HG03565 (cell line): ENCODE measurements at regions not wholly inside any gene's neighbourhood (a gene's known extent, or its start where the extent isn't known, plus 50 kb on each side); places are given as distances from the start of the nearest gene placed in this dataset.
"Not testable (repeated sequence)": the region's sequence is repeated elsewhere in the genome, so short reads cannot be mapped to it uniquely, and the experiment has no call there.

Source experiments
- ATAC-seq: cut with Tn5 transposase; IDR thresholded peaks from one replicate; pipeline ENCODE4 v1.9.1; 2021; ENCODE audit warnings: mild to moderate bottlenecking, moderate library complexity; ENCODE audit not compliant: unreplicated experiment

DNA sequence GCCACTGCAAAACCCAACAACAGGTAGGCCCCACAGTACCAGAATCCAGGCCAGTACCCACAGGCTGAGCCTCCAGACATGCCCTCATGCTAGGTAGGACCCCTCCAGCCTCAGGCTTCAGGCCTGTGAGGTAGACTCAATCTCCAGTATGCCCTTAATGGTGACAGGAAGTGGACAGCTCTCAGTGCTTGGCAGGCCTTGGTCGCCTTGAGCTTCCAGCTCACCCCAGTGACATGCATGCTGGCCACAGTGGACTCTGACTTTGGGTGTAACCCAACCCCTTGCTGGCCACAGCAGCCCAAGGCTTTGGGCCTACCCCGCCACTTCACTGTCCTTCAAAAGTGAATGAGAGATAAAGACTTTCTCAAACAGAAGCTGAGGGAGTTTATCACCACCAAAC, 324.2 kb downstream of the ANTXR2 start:
- no peak for ATAC-seq

DNA sequence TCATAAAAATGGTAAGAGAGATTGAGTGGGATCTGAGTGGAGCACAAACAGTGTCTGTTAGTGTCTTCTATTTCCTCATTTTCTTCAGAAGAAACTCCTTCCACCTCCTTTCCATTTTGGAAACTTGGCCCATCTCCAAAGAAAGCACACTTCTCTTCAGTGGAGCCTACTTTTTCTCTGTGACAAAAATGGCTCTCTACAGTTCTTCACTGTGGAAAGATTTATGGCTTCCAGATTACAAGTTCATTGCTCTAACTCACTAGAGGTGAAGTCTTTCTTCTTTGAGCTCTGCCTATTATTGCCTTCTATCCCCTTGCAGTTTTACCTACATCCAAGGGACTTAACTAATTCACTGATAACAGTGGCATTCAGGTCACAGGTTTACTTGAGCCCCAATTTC, 325.8 kb downstream of the ANTXR2 start:
- no peak for ATAC-seq

DNA sequence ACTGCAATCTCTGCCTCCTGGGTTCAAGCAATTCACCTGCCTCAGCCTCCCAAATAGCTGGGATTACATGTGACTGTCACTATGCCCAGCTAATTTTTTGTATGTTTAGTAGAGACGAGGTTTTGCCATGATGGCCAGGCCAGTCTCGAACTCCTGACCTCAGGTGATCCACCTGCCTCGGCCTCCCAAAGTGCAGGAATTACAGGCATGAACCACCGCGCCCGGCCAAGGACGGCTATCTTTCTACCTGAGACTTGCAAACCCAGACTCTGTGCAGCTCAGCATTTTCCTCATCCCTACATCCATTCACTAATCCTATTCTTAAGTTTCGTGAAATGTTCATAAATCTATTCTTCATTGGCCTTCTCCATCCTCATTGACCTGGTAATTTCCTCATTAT, 330.0 kb downstream of the ANTXR2 start:
- no peak for ATAC-seq

DNA sequence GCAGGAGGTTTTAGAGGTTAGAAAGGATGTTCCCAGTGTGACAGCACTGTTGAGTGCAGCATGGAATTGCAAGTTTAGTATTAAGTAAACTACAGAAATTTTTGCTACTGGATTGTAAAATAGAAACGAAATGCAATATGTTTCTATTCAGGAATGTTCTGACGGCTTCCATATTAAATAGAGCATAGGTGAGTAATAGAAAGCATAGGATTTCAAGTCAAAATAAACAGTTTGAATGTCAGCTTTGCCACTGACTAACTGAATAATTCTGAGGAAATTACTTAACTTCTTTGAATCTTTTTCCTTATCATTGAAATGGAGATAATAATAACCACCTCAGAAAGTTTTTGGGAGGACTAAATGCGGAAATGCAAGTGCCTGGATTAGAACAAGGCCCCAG, 331.9 kb upstream of the GK2 start:
- no peak for ATAC-seq

DNA sequence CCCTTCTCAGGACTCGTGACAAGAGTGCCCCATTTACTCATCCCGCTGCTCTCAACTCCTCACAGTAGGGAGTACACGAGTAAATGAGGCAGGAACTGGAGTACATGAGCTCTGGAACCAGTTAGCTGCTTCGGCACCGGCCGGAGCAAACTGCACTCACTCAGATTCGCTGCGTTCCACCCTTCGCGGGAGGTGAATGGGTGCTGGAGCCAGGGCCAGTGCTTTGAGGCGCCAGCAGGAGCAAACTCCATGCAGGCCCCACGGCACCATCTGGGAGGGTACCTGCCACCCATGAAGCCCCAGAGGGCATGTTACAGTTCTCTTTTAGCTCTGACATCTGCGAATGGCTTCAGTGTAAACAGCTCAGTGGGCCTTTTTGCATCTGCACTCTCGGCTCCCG, 315.5 kb upstream of the GK2 start:
- ATAC-seq: no peak

DNA sequence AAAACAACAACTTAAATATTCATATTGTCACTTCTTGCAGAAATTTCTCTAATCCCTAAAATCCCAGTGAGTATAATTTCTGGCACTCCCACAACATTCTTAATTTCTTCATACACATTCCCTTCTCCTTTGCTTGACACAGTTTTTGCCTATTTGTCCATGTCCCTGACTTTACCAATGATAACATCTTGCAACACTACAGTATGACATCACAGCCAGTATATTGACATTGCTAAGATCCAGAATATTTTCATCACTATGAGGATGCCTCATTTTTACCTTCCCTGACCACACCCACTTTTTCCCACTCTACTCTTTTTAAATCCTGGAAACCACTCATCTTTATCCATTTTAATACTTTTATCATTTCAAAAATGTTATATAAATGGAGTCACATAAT, 292.3 kb upstream of the GK2 start:
- ATAC-seq: no peak

DNA sequence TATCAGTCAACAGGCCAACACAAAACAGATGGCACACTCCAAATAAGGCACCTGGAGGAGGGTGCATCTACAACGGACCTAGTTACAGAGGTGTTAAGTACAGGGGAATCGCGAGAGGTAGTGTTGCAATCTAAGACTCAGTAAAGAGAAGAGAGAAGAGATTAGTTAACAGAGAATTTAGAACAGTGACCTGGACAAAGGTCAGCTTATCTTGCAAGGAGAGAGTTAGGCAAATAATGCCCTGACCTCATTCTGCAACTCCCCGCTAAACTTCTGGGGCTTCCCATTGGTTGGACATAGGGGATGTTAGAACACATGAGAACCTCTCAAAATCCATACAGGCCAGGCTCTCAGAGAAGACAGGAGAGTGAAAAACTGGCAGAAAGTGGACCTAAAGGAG, 289.4 kb upstream of the GK2 start:
- ATAC-seq: no peak

DNA sequence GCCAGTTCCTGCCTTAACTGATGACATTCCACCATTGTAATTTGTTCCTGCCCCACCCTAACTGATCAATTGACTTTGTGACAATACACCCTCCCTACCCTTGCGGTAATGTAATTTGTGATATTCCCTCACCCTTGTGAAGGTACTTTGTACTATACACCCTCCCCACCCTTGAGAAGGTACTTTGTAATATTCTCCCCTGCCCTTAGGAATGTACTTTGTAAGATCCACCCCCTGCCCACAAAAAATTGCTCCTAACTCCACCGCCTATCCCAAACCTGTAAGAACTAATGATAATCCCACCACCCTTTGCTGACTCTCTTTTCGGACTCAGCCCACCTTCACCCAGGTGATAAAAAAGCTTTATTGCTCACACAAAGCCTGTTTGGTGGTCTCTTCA, 288.5 kb upstream of the GK2 start:
- ATAC-seq: not testable (repeated sequence)

DNA sequence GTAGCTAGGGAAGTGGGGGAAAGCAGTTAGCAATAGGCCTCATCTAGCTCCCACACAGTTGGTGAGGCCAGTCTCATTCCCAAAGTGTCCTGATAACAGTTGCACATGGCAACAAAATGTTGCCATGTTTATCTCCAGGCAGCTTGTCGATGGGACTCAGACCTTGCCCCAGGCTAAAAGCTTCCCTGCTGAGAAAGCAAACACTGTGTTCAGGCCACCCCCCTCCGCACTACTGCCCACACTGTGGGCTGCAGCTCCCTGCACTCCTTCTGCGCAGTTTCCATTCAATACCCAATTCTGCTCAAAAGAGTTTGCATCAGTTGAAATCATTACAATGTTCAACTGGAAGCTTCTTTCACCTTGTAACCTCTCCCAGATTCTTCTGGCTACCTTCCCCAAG, 287.8 kb upstream of the GK2 start:
- ATAC-seq: no peak

DNA sequence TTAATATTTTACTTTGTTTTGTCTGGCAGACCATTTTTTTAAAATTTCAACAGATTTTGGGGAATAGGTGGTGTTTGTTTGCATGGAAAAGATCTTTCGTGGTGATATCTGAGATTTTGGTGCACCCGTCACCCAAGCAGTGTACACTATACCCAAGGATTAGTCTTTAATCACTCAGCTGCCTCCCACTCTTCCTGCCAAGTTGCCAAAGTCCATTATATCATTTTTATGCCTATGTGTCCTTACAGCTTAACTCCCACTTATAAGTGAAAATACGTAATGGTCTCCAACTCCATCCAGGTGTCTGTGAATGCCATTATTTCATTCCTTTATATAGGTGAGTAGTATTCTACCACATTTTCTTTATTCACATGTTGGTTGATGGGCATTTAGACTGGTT, 281.7 kb upstream of the GK2 start:
- ATAC-seq: no peak

DNA sequence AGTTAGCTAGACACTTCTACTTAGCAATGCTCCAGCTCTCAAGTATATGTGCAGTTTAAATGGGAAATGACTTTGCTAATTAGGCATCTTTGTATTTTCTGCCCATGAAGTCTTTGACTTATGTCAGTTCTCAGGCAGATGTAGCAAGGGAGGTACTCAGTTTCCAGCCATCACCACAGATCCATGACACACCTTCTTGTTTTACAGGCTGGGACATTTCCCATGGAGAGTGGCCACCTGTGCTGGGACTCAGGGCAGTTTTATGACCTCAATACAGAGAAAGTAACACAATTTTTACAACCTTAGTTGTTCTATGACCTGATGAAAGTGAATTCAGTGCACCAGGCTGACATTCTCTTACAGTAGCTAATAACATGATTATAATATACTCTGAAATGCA, 280.7 kb upstream of the GK2 start:
- no peak for ATAC-seq

DNA sequence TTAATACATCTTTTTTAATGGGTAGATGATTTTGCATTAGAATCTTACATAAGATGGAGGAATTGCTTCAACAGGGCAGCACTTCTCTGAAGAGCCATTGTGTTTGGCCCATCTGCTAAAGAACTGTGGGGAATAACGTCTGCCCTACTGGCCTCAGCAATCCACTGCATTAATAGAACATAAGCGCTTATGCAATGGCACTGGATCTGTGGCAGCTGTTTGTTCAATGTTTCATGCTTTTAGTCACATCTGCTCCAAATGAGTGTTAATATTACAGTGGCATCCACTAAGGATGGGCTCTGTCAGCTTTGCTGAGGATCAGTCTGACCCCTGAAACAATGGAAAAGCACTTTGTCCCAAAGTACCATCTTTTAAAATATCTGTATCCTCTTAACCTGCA, 279.0 kb upstream of the GK2 start:
- no peak for ATAC-seq

DNA sequence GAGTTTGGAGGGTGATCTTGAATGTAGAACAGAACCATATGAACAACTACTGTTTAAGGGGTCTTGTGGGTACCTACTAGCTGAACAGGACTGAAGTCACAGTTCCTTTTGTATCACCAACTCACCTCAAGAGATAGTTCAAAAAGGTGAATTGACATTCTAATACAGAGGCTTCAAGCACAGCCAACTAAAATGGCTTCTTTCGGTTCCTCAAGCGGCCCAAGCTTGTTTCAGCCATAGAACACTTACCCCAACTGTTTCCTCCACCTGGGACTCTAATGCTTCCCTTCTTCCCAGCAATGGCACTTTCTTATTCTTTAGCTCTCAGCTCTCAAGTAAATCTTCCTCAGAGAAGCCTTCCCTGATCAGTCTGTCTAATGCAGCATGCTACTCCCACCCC, 277.5 kb upstream of the GK2 start:
- no peak for ATAC-seq

DNA sequence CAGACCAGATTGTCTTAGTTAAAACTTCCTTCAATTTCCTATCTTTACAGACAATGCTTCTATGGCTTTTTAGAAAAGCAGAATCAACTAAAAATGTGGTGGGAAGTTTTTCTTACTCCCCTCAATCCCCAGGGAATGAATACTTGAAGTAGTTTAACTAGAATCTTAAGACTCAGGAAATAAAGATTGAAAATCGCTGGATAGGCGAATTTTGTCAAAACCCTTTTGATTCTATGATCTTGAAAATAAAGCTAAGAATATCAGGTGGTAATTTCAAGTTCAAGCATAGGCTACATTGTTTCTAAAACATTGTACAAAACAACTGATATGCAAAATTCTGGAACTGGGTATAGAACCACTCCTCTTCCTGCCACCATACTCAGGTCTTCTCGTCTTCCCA, 276.5 kb upstream of the GK2 start:
- no peak for ATAC-seq

DNA sequence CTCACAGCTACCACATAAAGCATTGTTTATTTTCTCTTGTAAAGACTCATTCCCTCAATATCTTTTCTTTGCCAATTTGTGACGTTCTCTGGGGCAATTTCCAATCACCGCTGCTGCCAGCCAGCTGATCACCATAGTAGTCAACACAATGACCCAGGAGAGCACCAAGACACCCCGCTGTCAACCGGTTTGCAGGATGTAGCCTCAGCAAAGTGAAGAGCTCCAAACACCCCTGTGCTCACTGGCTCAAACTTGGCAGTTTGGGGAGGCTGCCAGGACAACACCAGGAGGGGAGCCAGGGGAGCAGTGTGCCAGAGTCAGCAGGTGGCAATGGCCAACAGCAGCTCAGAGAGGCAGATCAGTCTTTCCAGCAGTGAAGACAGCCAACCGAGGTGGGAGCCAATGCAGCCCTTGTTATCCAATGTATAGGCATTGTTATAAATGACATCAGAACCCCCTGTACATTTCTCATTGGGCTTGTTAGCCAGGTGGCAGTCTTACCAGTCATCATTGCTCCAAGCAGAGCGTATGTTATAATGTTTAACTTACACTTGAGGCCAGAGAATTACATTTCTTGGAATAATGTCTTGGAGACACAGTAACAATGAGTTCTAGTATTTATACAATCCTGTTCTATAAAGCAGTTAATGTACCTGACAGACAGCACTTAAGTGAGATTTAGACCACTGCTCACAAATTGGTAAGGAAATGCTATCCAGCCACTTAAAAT, 274.9 kb upstream of the GK2 start:
- no peak for ATAC-seq

DNA sequence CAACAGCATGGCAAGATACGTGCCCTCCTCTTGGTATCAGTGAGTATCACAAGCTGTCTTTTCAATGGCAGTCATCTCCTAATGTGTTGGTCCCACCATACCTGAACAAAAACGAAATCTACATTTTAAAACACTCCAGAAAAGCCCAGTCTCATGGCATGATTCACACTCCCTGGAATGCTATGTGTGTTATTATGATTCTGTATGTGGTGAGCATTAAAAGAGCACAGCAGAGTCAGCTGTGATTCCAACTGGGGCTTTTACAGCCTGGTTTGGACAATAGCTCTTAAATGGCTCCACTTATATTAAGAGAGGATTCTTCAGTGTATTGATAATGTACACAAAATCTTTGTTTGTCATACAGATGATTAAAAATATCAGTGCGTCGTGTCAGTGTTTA, 274.1 kb upstream of the GK2 start:
- no peak for ATAC-seq

DNA sequence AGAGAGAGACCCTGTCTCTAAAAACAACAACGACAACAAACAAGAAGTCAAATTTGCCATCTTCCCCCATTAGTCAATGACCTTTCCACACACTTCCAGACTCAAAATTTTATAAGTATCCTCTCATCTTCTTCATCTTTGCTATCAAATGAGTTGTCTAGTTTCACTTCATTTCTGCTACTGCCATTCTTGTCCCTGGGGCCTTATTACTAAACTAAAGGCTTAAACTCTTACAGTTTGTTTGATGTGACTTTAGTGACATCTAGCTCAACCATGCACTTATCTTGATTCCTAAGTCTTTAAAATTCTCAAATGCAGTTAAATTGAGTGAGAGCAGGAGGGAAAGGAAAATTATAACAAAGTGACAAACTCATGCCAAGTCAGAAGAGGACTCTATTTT, 271.8 kb upstream of the GK2 start:
- no peak for ATAC-seq

DNA sequence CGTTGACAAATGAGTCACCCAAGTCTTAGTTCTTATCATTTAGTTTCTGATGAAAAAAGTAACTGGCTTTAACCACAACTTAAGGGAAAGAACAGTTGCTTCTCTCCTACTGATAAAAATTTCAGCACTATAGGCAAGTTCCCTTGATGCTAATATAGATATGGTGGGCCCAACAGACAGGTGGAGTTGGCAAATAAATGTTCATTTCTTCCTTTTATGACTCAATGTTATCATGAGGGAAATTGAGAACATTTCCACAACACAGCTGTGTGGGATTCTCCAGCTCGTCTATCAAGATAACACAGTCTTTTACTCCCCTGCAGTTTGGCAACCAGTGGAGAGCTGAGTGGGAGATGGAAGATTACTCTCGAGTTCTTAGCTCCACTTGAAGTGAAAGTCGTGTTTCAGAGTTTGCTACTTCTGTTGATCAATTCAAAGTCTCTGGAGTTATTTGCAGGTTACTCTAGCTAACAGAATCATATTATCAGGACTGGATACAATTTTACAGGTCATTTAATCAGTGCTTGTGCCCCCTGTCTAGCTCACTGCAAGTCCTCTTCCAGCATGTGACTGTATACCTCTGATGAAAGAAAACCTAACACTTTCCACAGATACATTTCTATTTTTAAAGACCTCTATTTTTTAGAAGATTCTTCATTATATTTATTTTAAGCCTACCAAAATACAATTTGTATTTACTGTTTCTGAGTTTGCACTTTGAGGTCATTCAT, 270.6 kb upstream of the GK2 start:
- ATAC-seq: no peak

DNA sequence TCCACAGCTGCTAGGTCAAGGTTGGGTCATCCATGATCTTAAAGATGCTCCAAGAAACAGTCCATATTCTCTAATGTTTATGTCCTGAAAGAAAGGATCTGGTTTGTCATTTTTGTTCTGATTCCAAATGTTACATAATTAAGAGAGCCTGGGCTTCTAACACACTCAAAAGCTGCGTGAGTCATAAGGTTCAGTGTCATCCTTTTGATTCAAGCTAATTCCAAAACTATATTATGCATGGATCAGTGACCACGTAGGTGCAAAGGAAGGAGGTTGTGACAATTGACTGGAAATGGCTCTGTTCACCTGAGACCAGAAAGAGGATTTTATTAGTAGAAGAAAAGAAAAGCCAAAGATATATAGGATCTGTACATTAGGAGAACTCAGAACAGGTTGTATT, 268.7 kb upstream of the GK2 start:
- ATAC-seq: no peak

DNA sequence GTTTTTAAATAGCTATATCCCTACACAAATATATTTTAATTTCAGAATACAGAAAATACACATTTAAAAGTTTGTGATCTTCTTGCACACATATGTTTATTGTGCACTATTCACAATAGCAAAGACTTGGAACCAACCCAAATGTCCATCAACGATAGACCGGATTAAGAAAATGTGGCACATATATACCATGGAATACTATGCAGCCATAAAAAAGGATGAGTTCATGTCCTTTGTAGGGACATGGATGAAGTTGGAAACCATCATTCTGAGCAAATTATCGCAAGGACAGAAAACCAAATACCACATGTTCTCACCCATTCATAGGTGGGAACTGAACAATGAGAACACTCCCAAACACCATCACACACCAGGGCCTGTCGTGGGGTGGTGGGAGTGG, 266.9 kb upstream of the GK2 start:
- ATAC-seq: not testable (repeated sequence)

DNA sequence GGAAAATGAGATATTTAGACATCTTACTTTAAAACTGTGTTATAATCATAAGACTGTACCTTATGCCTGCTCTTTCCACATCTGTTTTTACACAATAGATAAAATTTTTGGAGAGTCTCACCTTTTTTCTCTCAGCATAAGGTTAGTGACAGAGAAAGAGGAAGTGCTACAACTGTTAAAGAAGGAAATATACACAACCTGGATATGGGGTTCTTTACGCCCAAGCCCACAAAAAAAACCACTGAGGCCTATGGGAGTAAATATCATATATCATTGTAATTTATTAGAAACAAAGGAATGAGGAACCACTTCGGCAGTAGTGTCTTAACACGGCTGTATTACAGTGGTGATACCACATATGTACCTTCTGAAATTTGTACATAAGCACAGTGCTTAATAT, 265.9 kb upstream of the GK2 start:
- no peak for ATAC-seq

DNA sequence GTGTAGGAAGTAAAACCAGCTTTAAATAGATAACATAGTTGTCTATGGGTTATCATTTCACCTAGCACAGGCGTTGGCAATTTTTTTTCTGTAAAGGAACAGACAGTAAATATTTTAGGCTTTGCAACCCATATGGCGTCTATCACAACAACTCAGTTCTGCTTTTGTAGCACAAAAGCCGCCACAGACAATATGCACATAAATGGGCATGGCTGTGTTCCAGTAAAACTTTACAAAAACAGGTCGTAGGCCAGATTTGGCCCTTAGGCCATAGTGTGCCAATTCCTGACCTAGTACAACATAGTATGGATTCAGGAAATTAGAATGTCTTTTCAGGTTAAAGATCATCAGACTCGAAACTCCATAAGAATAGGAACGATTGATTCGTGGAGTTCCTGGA, 265.3 kb upstream of the GK2 start:
- no peak for ATAC-seq

DNA sequence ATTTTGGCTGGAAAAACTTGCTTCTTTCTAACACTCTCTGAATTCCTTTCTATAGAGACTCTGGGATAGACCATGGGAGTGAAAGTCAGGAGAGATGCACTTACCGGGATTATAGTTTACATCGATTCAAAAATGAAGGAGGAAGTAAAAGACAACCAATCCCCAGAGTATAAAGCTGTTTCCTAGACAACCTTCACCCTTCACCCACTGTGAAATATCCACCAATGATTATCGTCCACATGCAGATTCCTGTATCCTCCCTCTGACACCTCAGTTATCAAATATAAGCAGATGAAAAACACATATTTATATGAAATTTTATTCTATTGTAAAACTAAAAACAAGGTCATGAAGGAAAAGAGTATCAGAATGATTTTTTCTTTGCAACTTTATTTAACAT, 258.8 kb upstream of the GK2 start:
- ATAC-seq: no peak
